ENCODE measurements at regions not wholly inside any gene's neighbourhood (a gene's known extent, or its start where the extent isn't known, plus 50 kb on each side); places are given as distances from the start of the nearest gene placed in this dataset.
"Not testable (repeated sequence)": the region's sequence is repeated elsewhere in the genome, so short reads cannot be mapped to it uniquely, and the experiment has no call there.

- Histone ChIP-seq H4K8ac (replicated peaks; ENCODE audit: insufficient read length, low read depth, low read length) (no peak overlapping the region), H3K4ac (ENCODE audit: low read depth, low read length) (no peak overlapping the region), H3K9ac (ENCODE audit: extremely low read depth, insufficient read length, low read length) (no peak overlapping the region), H3K79me1 (ENCODE audit: insufficient read depth, low read depth, low read length, poor library complexity, severe bottlenecking) (no peaks in the 10 kb centered on the region), H2AFZ (ENCODE audit: low read length) (no peak overlapping the region), H3K23ac (ENCODE audit: insufficient read length, low read depth, low read length) (no peak overlapping the region), H3K23me2 (ENCODE audit: insufficient read length, low read depth, low read length, poor library complexity, severe bottlenecking) (no peaks in the 10 kb centered on the region), H4K5ac (ENCODE audit: insufficient read length, low read depth, low read length) (no peak overlapping the region), H2BK5ac (ENCODE audit: insufficient read length, low read length) (no peak overlapping the region), H3K27me3 (ENCODE audit: insufficient read depth, low read length) (no peaks in the 10 kb centered on the region), H2BK120ac (ENCODE audit: low read depth, low read length, poor library complexity, severe bottlenecking) (no peak overlapping the region), H4K20me1 (ENCODE audit: control insufficient read depth, insufficient read depth, insufficient read length) (no peaks in the 10 kb centered on the region), H3K79me2 (ENCODE audit: insufficient read depth, low read length) (no peaks in the 10 kb centered on the region), H2BK20ac (ENCODE audit: low read depth, low read length, poor library complexity, severe bottlenecking) (no peak overlapping the region), H3K4me2 (ENCODE audit: insufficient read depth, insufficient read length, low read length) (no peak overlapping the region), H2BK12ac (ENCODE audit: insufficient read length, low read depth, low read length) (no peak overlapping the region), H3T11ph (ENCODE audit: low read length) (no peak overlapping the region), H4K91ac (ENCODE audit: insufficient read length, low read depth, low read length) (no peak overlapping the region), H3K4me1 (ENCODE audit: insufficient read depth, low read length) (no peaks in the 10 kb centered on the region), H3K27ac (ENCODE audit: insufficient read length, low read depth, low read length) (no peak overlapping the region), H2BK15ac (ENCODE audit: low read depth, low read length) (no peak overlapping the region), H2AK5ac (ENCODE audit: insufficient read length, low read length) (no peak overlapping the region), H3K14ac (ENCODE audit: insufficient read depth, low read length) (no peak overlapping the region), H3K9me3 (ENCODE audit: control insufficient read depth, low read depth, low read length) (no peaks in the 10 kb centered on the region), H3K18ac (ENCODE audit: insufficient read length, low read depth, low read length) (no peak overlapping the region), H3K56ac (ENCODE audit: insufficient read length, low read depth, low read length) (no peak overlapping the region)
- Mint-ChIP-seq H3K27ac (no peak overlapping the region), H3K9me3 (peaks cover 3 to 5% of the 10 kb centered on the region in 2 experiments; a peak in 4 of 5 replicates), H3K36me3 (ENCODE audit: insufficient read depth in 1 of 3, low read depth in 3 of 3) (no peaks in the 10 kb centered on the region; a peak in 1 of 7 replicates), H3K4me1 (no peaks in the 10 kb centered on the region), H3K27me3 (ENCODE audit: low read depth) (no peaks in the 10 kb centered on the region), H3K4me3 (no peak overlapping the region)
- no peak for TF ChIP-seq CTCF (conservative IDR thresholded peaks at IDR 0.05)
- DNase-seq: no peak
Measured at GRCh38 chr5:39755452-39755851, 330.7 kb upstream of the DAB2 start.

GRCh38 chr5:39753747-39754146 is 329.0 kb upstream of the DAB2 start:
- not testable (repeated sequence) for H3K4me1 Mint-ChIP-seq; H2BK15ac ChIP-seq (ENCODE audit: low read depth, low read length); H3K36me3 Mint-ChIP-seq (ENCODE audit: insufficient read depth in 1 of 3, low read depth in 3 of 3); H3K23ac ChIP-seq (ENCODE audit: insufficient read length, low read depth, low read length); H2BK5ac ChIP-seq (ENCODE audit: insufficient read length, low read length); H2BK120ac ChIP-seq (ENCODE audit: low read depth, low read length, poor library complexity, severe bottlenecking); H3K79me1 ChIP-seq (ENCODE audit: insufficient read depth, low read depth, low read length, poor library complexity, severe bottlenecking); H3K79me2 ChIP-seq (ENCODE audit: insufficient read depth, low read length); H3K4me2 ChIP-seq (ENCODE audit: insufficient read depth, insufficient read length, low read length); H4K5ac ChIP-seq (ENCODE audit: insufficient read length, low read depth, low read length); H2BK20ac ChIP-seq (ENCODE audit: low read depth, low read length, poor library complexity, severe bottlenecking); H3K4ac ChIP-seq (ENCODE audit: low read depth, low read length); H3K27me3 ChIP-seq (ENCODE audit: insufficient read depth, low read length); H3K27ac ChIP-seq (ENCODE audit: insufficient read length, low read depth, low read length); H3K9me3 ChIP-seq (ENCODE audit: control insufficient read depth, low read depth, low read length); H3T11ph ChIP-seq (ENCODE audit: low read length); H2AFZ ChIP-seq (ENCODE audit: low read length); H3K9ac ChIP-seq (ENCODE audit: extremely low read depth, insufficient read length, low read length); H3K9me3 Mint-ChIP-seq; H3K4me3 Mint-ChIP-seq; H2BK12ac ChIP-seq (ENCODE audit: insufficient read length, low read depth, low read length); H2AK5ac ChIP-seq (ENCODE audit: insufficient read length, low read length); H3K23me2 ChIP-seq (ENCODE audit: insufficient read length, low read depth, low read length, poor library complexity, severe bottlenecking); H3K56ac ChIP-seq (ENCODE audit: insufficient read length, low read depth, low read length); H3K27ac Mint-ChIP-seq; H3K14ac ChIP-seq (ENCODE audit: insufficient read depth, low read length); H4K20me1 ChIP-seq (ENCODE audit: control insufficient read depth, insufficient read depth, insufficient read length); H3K27me3 Mint-ChIP-seq (ENCODE audit: low read depth); DNase-seq; H3K18ac ChIP-seq (ENCODE audit: insufficient read length, low read depth, low read length); H4K91ac ChIP-seq (ENCODE audit: insufficient read length, low read depth, low read length); H4K8ac ChIP-seq (replicated peaks; ENCODE audit: insufficient read length, low read depth, low read length); H3K4me1 ChIP-seq (ENCODE audit: insufficient read depth, low read length)
- no CpG with 5 or more reads among the region's 1 CpG for WGBS (ENCODE audit: extremely low coverage, insufficient read length, low lambda C conversion rate)

All from H9 (cell line).